AG04450 (cell line): ENCODE measurements at regions not wholly inside any gene's neighbourhood (a gene's known extent, or its start where the extent isn't known, plus 50 kb on each side); places are given as distances from the start of the nearest gene placed in this dataset.

ENCODE experiments used
- CTCF ChIA-PET: fragments of 300-600, 350-600 bp; formaldehyde crosslinking; extraction: SDS; loops from one replicate; lab custom pipeline; 2022; ENCODE audit warnings: antibody characterized with exemption, inconsistent platforms; lab: Charles Lee
- POLR2A ChIA-PET: fragments of 350-600 bp; formaldehyde crosslinking; extraction: SDS; loops from one replicate; lab custom pipeline; 2021; ENCODE audit warnings: antibody characterized with exemption, inconsistent platforms; lab: Yijun Ruan, JAX
- DNase-seq: peaks from one replicate; pipeline ENCODE4 v3.0.0-alpha.2; 2011; ENCODE audit warnings: low read depth, low spot score
- H3K27ac ChIP-seq: one replicate; pipeline ENCODE4 v1.5.1; 2012; ENCODE audit warnings: low read depth, low read length, control low read depth
- H3K27me3 ChIP-seq: one replicate; pipeline ENCODE4 v1.6.0; 2012; ENCODE audit warnings: low read length; ENCODE audit not compliant: control insufficient read depth, insufficient read depth
- H3K4me3 ChIP-seq: 2 replicates; pipeline ENCODE4 v1.5.1; 2011; ENCODE audit warnings: mild to moderate bottlenecking, low read depth, low read length, control low read depth
- H3K9me3 ChIP-seq: 2 replicates; pipeline ENCODE4 v1.5.1; 2012; ENCODE audit warnings: low read length; ENCODE audit not compliant: control insufficient read depth, insufficient read depth
- TF ChIP-seq, protein P1 (sequence below): IDR thresholded peaks from 2 replicates; pipeline ENCODE4 v1.5.1; 2011; ENCODE audit warnings: low read depth, low read length, control low read depth, inconsistent platforms

DNA sequence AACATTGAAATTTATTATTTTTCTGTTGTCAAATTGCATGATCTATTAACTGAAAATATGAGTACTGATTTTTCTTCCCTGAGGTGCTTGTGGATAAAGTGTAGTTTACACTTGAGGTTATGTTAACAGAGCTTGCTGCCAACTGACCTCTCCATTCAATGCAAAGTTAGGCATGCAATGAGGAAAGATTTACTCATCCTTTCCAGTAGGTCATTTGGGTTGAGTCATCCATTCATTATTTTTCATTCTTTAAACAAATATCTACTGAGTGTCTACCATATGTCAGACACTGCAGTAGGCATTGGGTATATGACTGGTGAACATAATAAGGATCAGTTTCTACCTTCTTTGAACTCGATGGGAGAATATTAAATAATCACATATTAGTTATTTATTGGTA lies 604.1 kb downstream of the EDEM1 start:
- Histone ChIP-seq H3K9me3 (peaks cover 11% of the 10 kb centered on the region), H3K27ac (no peak overlapping the region), H3K4me3 (no peak overlapping the region), H3K27me3 (no peaks in the 10 kb centered on the region)
- no peak for DNase-seq
- ChIA-PET CTCF (no interaction called here), POLR2A (no interaction called here)
- TF ChIP-seq, protein P1, sequence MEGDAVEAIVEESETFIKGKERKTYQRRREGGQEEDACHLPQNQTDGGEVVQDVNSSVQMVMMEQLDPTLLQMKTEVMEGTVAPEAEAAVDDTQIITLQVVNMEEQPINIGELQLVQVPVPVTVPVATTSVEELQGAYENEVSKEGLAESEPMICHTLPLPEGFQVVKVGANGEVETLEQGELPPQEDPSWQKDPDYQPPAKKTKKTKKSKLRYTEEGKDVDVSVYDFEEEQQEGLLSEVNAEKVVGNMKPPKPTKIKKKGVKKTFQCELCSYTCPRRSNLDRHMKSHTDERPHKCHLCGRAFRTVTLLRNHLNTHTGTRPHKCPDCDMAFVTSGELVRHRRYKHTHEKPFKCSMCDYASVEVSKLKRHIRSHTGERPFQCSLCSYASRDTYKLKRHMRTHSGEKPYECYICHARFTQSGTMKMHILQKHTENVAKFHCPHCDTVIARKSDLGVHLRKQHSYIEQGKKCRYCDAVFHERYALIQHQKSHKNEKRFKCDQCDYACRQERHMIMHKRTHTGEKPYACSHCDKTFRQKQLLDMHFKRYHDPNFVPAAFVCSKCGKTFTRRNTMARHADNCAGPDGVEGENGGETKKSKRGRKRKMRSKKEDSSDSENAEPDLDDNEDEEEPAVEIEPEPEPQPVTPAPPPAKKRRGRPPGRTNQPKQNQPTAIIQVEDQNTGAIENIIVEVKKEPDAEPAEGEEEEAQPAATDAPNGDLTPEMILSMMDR: no peak

DNA sequence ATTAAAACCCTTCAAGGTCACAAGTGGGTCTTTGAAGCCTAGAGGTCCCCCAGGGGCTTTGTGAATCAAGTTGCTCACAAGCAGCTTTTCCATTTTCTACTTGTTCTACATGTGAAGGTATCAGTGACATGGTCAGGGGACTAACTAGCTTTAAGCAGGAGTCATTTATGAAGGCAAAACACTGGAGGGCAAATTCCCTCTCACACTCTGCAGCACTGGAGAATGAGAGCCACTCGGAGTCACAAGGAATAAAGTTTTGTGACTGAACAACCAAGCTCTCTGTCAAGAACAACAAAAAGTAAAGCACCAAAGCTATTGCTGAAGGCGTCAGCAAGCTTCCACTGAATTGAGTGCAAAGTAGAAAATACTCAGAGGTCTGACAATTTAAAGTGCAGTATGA lies 609.0 kb downstream of the EDEM1 start:
- H3K27ac ChIP-seq: no peak overlapping the region
- ChIA-PET CTCF (no interaction called here), POLR2A (no interaction called here)
- no peak overlapping the region for H3K4me3 ChIP-seq
- no peak for DNase-seq
- TF ChIP-seq, protein P1: no peak
- H3K27me3 ChIP-seq: no peaks in the 10 kb centered on the region
- peaks cover 4% of the 10 kb centered on the region for H3K9me3 ChIP-seq

DNA sequence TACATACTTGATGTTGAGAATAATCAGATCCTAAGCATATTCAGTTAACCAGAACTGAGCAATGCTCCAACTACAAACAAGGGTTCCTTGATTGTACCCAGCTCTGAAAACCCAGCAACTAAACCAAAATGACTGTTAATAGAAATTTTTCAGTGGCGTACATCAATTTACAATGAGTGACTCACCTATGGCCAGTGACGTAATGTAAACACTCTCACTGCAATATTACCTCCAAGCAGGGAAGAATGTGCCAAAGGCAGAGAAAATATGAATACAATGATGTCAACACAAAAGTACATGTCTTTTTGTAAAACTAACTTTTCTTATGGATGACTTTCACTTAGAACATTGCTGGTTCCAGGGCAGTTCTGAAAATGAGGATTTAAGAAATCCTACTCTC lies 611.3 kb downstream of the EDEM1 start:
- CTCF ChIA-PET: no interaction called here
- TF ChIP-seq, protein P1: no peak
- H3K9me3 ChIP-seq: peaks cover 4% of the 10 kb centered on the region
- H3K4me3 ChIP-seq: no peak overlapping the region
- DNase-seq: no peak
- H3K27ac ChIP-seq: no peak overlapping the region
- no peaks in the 10 kb centered on the region for H3K27me3 ChIP-seq
- POLR2A ChIA-PET: no interaction called here

DNA sequence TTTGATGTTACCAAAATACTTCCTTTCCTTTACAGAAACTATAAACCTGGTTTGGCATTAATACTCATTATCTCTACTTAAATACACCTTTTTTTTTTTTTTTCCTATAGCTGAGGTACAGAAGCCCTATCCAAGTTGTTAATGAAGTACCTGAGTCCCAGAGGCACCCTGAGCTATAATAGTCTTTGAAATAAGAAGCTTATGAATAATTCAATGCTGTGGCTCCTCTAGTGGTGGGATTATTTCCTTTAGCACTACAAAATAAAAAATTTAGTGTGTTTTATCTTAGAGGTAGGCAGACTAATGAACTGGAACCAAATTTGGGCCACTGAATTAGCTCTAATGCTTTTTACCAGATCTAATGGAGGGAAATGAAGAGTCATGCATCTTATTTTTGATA lies 611.9 kb downstream of the EDEM1 start:
- no peak for DNase-seq
- TF ChIP-seq, protein P1: no peak
- H3K27me3 ChIP-seq: no peaks in the 10 kb centered on the region
- POLR2A ChIA-PET: no interaction called here
- no peak overlapping the region for H3K4me3 ChIP-seq
- CTCF ChIA-PET: no interaction called here
- no peak overlapping the region for H3K27ac ChIP-seq
- H3K9me3 ChIP-seq: peaks cover 4% of the 10 kb centered on the region

DNA sequence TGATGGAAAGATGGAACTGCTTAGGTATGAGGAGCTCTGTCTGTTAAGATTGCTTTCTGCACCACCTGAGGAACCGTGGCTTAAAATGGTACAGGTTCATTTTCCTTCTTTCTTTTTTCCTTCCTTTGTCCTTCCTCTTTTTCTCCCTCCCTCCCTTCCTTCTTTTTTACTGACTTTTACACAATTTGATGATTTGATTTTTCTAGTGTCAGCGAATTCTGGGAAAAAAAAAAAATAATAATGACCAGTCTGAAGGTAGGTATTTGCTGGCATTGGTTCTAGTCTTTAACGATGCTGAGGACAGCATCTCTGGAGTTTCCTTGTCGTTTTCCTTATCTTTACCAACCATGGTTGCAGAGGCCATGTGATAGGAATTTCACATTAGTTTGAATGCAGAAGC lies 613.5 kb downstream of the EDEM1 start:
- H3K4me3 ChIP-seq: no peak overlapping the region
- no peak for DNase-seq
- no peak overlapping the region for H3K27ac ChIP-seq
- ChIA-PET CTCF (no interaction called here), POLR2A (no interaction called here)
- TF ChIP-seq, protein P1: no peak
- H3K9me3 ChIP-seq: peaks cover 4% of the 10 kb centered on the region
- no peaks in the 10 kb centered on the region for H3K27me3 ChIP-seq
